Nephron progenitor cell (in vitro differentiated cells): ENCODE measurements at regions not wholly inside any gene's neighbourhood (a gene's known extent, or its start where the extent isn't known, plus 50 kb on each side); places are given as distances from the start of the nearest gene placed in this dataset.

Source experiments
- DNase-seq: peaks from one replicate; pipeline ENCODE4 v3.0.0; 2021
- H3K27ac Mint-ChIP-seq: 2 replicates; pipeline ENCODE4 v1.8.0; 2021; ENCODE audit warnings: mild to moderate bottlenecking, moderate library complexity, mixed read lengths
- H3K27me3 Mint-ChIP-seq: 2 replicates; pipeline ENCODE4 v1.8.0; 2021; ENCODE audit warnings: mild to moderate bottlenecking, low read depth, mixed read lengths; ENCODE audit not compliant: poor library complexity
- H3K36me3 Mint-ChIP-seq: 2 replicates; pipeline ENCODE4 v1.8.0; 2021; ENCODE audit warnings: low read depth, mixed read lengths
- H3K4me1 Mint-ChIP-seq: 2 replicates; pipeline ENCODE4 v1.8.0; 2021; ENCODE audit warnings: mixed read lengths
- H3K4me3 Mint-ChIP-seq: 2 replicates; pipeline ENCODE4 v1.8.0; 2021; ENCODE audit warnings: mild to moderate bottlenecking, moderate library complexity, mixed read lengths
- H3K9me3 Mint-ChIP-seq: 2 replicates; pipeline ENCODE4 v1.8.0; 2021; ENCODE audit warnings: mild to moderate bottlenecking, moderate library complexity, mixed read lengths
- CTCF ChIP-seq: fragments of 200-600 bp; sonication (generic); IDR thresholded peaks from 2 replicates; pipeline ENCODE4 v1.5.0; 2021; ENCODE audit warnings: antibody characterized with exemption

GRCh38 chr4:62740296-62740695, 1540.2 kb downstream of the ADGRL3 start:
- H3K27ac Mint-ChIP-seq: no peak overlapping the region
- no peak for TF ChIP-seq CTCF
- no peaks in the 10 kb centered on the region for H3K36me3 Mint-ChIP-seq
- no peak overlapping the region for H3K4me3 Mint-ChIP-seq
- no peak for DNase-seq
- H3K9me3 Mint-ChIP-seq: no peaks in the 10 kb centered on the region
- no peaks in the 10 kb centered on the region for H3K27me3 Mint-ChIP-seq
- H3K4me1 Mint-ChIP-seq: no peaks in the 10 kb centered on the region

GRCh38 chr4:62717154-62717553, 1517.0 kb downstream of the ADGRL3 start:
- no peak overlapping the region for H3K27ac Mint-ChIP-seq
- no peak overlapping the region for H3K4me3 Mint-ChIP-seq
- peaks cover 6% of the 10 kb centered on the region for H3K4me1 Mint-ChIP-seq
- no peak for DNase-seq
- no peaks in the 10 kb centered on the region for H3K36me3 Mint-ChIP-seq
- no peak for TF ChIP-seq CTCF
- peaks cover 9% of the 10 kb centered on the region for H3K27me3 Mint-ChIP-seq
- H3K9me3 Mint-ChIP-seq: peaks cover 13% of the 10 kb centered on the region

- no peak for DNase-seq
- Mint-ChIP-seq H3K27ac (no peak overlapping the region), H3K36me3 (no peaks in the 10 kb centered on the region), H3K4me1 (no peaks in the 10 kb centered on the region), H3K4me3 (no peak overlapping the region), H3K27me3 (peaks cover 9% of the 10 kb centered on the region), H3K9me3 (peaks cover 13% of the 10 kb centered on the region)
- no peak for TF ChIP-seq CTCF
Observed at GRCh38 chr4:62711575-62711974, 1511.4 kb downstream of the ADGRL3 start.

- Mint-ChIP-seq H3K4me1 (no peaks in the 10 kb centered on the region), H3K4me3 (no peak overlapping the region), H3K27ac (no peak overlapping the region), H3K9me3 (no peaks in the 10 kb centered on the region), H3K36me3 (no peaks in the 10 kb centered on the region), H3K27me3 (peaks cover 9% of the 10 kb centered on the region)
- TF ChIP-seq CTCF: peak; percentile 76
- DNase-seq: peak; percentile 10
Observed at GRCh38 chr4:62709618-62710252, 1509.6 kb downstream of the ADGRL3 start.

GRCh38 chr4:62706423-62706822, 1506.3 kb downstream of the ADGRL3 start:
- H3K4me1 Mint-ChIP-seq: no peaks in the 10 kb centered on the region
- no peak overlapping the region for H3K27ac Mint-ChIP-seq
- peaks cover 4% of the 10 kb centered on the region for H3K27me3 Mint-ChIP-seq
- no peaks in the 10 kb centered on the region for H3K36me3 Mint-ChIP-seq
- no peak for TF ChIP-seq CTCF
- H3K9me3 Mint-ChIP-seq: no peaks in the 10 kb centered on the region
- H3K4me3 Mint-ChIP-seq: no peak overlapping the region
- no peak for DNase-seq

- Mint-ChIP-seq H3K9me3 (no peaks in the 10 kb centered on the region), H3K4me1 (no peaks in the 10 kb centered on the region), H3K4me3 (no peak overlapping the region), H3K27ac (no peak overlapping the region), H3K27me3 (peaks cover 6% of the 10 kb centered on the region), H3K36me3 (no peaks in the 10 kb centered on the region)
- no peak for DNase-seq
- TF ChIP-seq CTCF: no peak
Observed at GRCh38 chr4:62683799-62684566, 1483.9 kb downstream of the ADGRL3 start.
